Astrocyte (in vitro differentiated cells and primary cell): ENCODE measurements at regions not wholly inside any gene's neighbourhood (a gene's known extent, or its start where the extent isn't known, plus 50 kb on each side); places are given as distances from the start of the nearest gene placed in this dataset.

ENCODE experiments used
- DNase-seq: peaks from one replicate; pipeline ENCODE4 v3.0.0-alpha.2; 2010; ENCODE audit warnings: low read depth
- FAIRE-seq: peaks from 2 replicates; lab custom pipeline; 2011; peaks lifted over from hg19 to GRCh38; lab: Jason Lieb, UNC
- H2AFZ ChIP-seq: 2 replicates; pipeline ENCODE4 v1.6.0; 2012; ENCODE audit warnings: low read depth, low read length, inconsistent platforms
- H3K27ac ChIP-seq: 2 replicates; pipeline ENCODE4 v1.5.1; 2011; ENCODE audit warnings: low read depth, low read length, inconsistent platforms
- H3K27me3 ChIP-seq: 2 replicates; pipeline ENCODE4 v1.6.0; 2011; ENCODE audit warnings: low read length, inconsistent platforms; ENCODE audit not compliant: insufficient read depth
- H3K36me3 ChIP-seq: 2 replicates; pipeline ENCODE4 v1.5.1; 2011; ENCODE audit warnings: low read length, inconsistent platforms; ENCODE audit not compliant: insufficient read depth
- H3K4me1 ChIP-seq: 2 replicates; pipeline ENCODE4 v1.5.1; 2011; ENCODE audit warnings: low read length, inconsistent platforms; ENCODE audit not compliant: insufficient read depth
- H3K4me2 ChIP-seq: 2 replicates; pipeline ENCODE4 v1.6.0; 2012; ENCODE audit warnings: low read length, inconsistent platforms
- H3K4me3 ChIP-seq: 2 replicates; pipeline ENCODE4 v1.5.1; 2011; ENCODE audit warnings: low read depth, mild to moderate bottlenecking, low read length, inconsistent platforms; ENCODE audit not compliant: insufficient read depth
- H3K79me2 ChIP-seq: 2 replicates; pipeline ENCODE4 v1.6.0; 2012; ENCODE audit warnings: mild to moderate bottlenecking, low read length, inconsistent platforms; ENCODE audit not compliant: insufficient read depth
- H3K9ac ChIP-seq: 2 replicates; pipeline ENCODE4 v1.6.0; 2012; ENCODE audit warnings: mild to moderate bottlenecking, low read length, inconsistent platforms
- H3K9me3 ChIP-seq: 2 replicates; pipeline ENCODE4 v1.5.1; 2012; ENCODE audit warnings: low read depth, mild to moderate bottlenecking, low read length, inconsistent platforms; ENCODE audit not compliant: insufficient read depth
- H4K20me1 ChIP-seq: 2 replicates; pipeline ENCODE4 v1.6.0; 2012; ENCODE audit warnings: low read length, inconsistent platforms; ENCODE audit not compliant: insufficient read depth
- H3K27ac Mint-ChIP-seq: one replicate; pipeline ENCODE4 v1.8.0; 2021; ENCODE audit warnings: mild to moderate bottlenecking, mixed read lengths; ENCODE audit not compliant: unreplicated experiment
- H3K27me3 Mint-ChIP-seq: one replicate; pipeline ENCODE4 v1.8.0; 2021; ENCODE audit warnings: low read depth, mixed read lengths; ENCODE audit not compliant: unreplicated experiment
- H3K36me3 Mint-ChIP-seq: one replicate; pipeline ENCODE4 v1.8.0; 2021; ENCODE audit warnings: low read depth, mixed read lengths; ENCODE audit not compliant: unreplicated experiment
- H3K4me1 Mint-ChIP-seq: one replicate; pipeline ENCODE4 v1.8.0; 2021; ENCODE audit warnings: low read depth, mixed read lengths; ENCODE audit not compliant: unreplicated experiment
- H3K4me3 Mint-ChIP-seq: one replicate; pipeline ENCODE4 v1.8.0; 2021; ENCODE audit warnings: mild to moderate bottlenecking, moderate library complexity, mixed read lengths; ENCODE audit not compliant: unreplicated experiment
- H3K9me3 Mint-ChIP-seq: one replicate; pipeline ENCODE4 v1.8.0; 2021; ENCODE audit warnings: mild to moderate bottlenecking, mixed read lengths; ENCODE audit not compliant: unreplicated experiment
- CTCF ChIP-seq: IDR thresholded peaks from 2 replicates; pipeline ENCODE4 v1.5.1; 2011; ENCODE audit warnings: low read depth, mild to moderate bottlenecking, inconsistent platforms, low read length, moderate library complexity; ENCODE audit not compliant: insufficient read depth
- EZH2 ChIP-seq: IDR thresholded peaks from 2 replicates; pipeline ENCODE4 v1.6.1; 2012; ENCODE audit warnings: mild to moderate bottlenecking, low read length, inconsistent platforms; ENCODE audit not compliant: insufficient read depth

- peak overlapping the region; percentile 63 for H3K27ac Mint-ChIP-seq
- peaks cover 5% of the 10 kb centered on the region for H3K27me3 Mint-ChIP-seq
- Histone ChIP-seq H3K4me3 (no peak overlapping the region), H3K27ac (no peak overlapping the region), H4K20me1 (no peaks in the 10 kb centered on the region), H3K9me3 (no peaks in the 10 kb centered on the region), H3K27me3 (no peaks in the 10 kb centered on the region), H3K4me2 (peak overlapping the region; percentile 3), H3K9ac (no peak overlapping the region), H3K36me3 (no peaks in the 10 kb centered on the region), H3K4me1 (peaks cover 11% of the 10 kb centered on the region), H3K79me2 (no peaks in the 10 kb centered on the region), H2AFZ (no peak overlapping the region)
- no peaks in the 10 kb centered on the region for H3K36me3 Mint-ChIP-seq
- no peak for TF ChIP-seq CTCF
- no peak for TF ChIP-seq EZH2
- H3K9me3 Mint-ChIP-seq: no peaks in the 10 kb centered on the region
- H3K4me1 Mint-ChIP-seq: peaks cover 35% of the 10 kb centered on the region
- DNase-seq: peak; percentile 89
- no peak overlapping the region for H3K4me3 Mint-ChIP-seq
- peak; percentile 98 for FAIRE-seq
Measured at GRCh38 chr10:43890124-43890523, 241.4 kb upstream of the ZNF32 start.

GRCh38 chr10:43888586-43888985 lies 239.9 kb upstream of the ZNF32 start:
- Histone ChIP-seq H3K9ac (no peak overlapping the region), H4K20me1 (no peaks in the 10 kb centered on the region), H3K9me3 (no peaks in the 10 kb centered on the region), H3K4me3 (no peak overlapping the region), H3K4me2 (peak overlapping the region; percentile 16), H2AFZ (no peak overlapping the region), H3K27ac (no peak overlapping the region), H3K27me3 (no peaks in the 10 kb centered on the region), H3K4me1 (peaks cover 11% of the 10 kb centered on the region), H3K36me3 (no peaks in the 10 kb centered on the region), H3K79me2 (no peaks in the 10 kb centered on the region)
- no peak overlapping the region for H3K4me3 Mint-ChIP-seq
- TF ChIP-seq CTCF: no peak
- peak; percentile 80 for FAIRE-seq
- H3K27ac Mint-ChIP-seq: no peak overlapping the region
- peak; percentile 87 for DNase-seq
- H3K27me3 Mint-ChIP-seq: peaks cover 8% of the 10 kb centered on the region
- H3K4me1 Mint-ChIP-seq: peaks cover 35% of the 10 kb centered on the region
- no peaks in the 10 kb centered on the region for H3K9me3 Mint-ChIP-seq
- H3K36me3 Mint-ChIP-seq: no peaks in the 10 kb centered on the region

- Histone ChIP-seq H3K36me3 (no peaks in the 10 kb centered on the region), H4K20me1 (no peaks in the 10 kb centered on the region), H3K27ac (no peak overlapping the region), H3K9ac (no peak overlapping the region), H3K9me3 (no peaks in the 10 kb centered on the region), H3K79me2 (no peaks in the 10 kb centered on the region), H3K4me3 (no peak overlapping the region), H3K27me3 (no peaks in the 10 kb centered on the region), H2AFZ (no peak overlapping the region), H3K4me2 (no peak overlapping the region), H3K4me1 (peaks cover 5% of the 10 kb centered on the region)
- Mint-ChIP-seq H3K9me3 (no peaks in the 10 kb centered on the region), H3K27me3 (peaks cover 10% of the 10 kb centered on the region), H3K36me3 (no peaks in the 10 kb centered on the region), H3K4me1 (peaks cover 12% of the 10 kb centered on the region), H3K4me3 (no peak overlapping the region), H3K27ac (no peak overlapping the region)
- DNase-seq (no peak), FAIRE-seq (no peak)
- TF ChIP-seq CTCF (no peak), EZH2 (no peak)
Measured at GRCh38 chr10:43885842-43886241, 237.2 kb upstream of the ZNF32 start.
